ENCODE measurements at regions not wholly inside any gene's neighbourhood (a gene's known extent, or its start where the extent isn't known, plus 50 kb on each side); places are given as distances from the start of the nearest gene placed in this dataset.
"Not testable (repeated sequence)": the region's sequence is repeated elsewhere in the genome, so short reads cannot be mapped to it uniquely, and the experiment has no call there.

DNA sequence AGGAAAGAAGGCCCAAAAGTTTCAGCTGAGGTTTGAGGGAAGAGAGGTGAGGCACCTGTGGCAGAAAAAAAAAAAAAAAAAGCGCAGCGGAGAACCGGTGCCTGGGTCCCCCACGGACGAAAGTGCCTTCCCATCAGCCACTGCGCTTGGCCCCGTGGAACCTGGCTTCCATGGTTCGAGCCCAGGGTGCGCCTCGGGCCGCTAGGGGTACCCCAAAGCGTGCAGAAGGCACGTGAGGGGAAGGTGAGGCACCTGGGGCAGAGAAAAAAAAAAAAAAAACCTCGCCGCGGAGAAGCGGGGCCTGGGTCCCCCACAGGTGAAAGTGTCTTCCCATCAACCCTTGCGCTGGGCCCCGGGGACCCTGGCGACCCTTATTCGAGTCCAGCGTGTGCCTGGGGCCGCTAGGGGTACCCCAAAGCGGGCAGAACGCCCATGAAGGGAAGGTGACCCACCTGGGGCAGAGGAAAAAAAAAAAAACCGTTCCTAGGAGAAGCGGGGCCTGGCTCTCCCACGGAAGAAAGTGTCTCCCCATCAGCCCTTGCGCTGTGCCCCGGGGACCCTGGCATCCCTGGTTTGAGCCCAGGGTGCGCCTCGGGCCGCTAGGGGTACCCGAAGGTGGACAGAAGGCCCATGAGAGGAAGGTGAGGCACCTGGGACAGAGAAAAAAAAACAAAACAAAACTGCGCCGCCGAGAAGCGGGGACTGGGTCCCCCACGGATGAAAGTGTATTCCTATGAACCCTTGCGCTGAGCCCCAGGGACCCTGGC, 228.6 kb downstream of the CCDC74A start:
- DNase-seq: no peak

DNA sequence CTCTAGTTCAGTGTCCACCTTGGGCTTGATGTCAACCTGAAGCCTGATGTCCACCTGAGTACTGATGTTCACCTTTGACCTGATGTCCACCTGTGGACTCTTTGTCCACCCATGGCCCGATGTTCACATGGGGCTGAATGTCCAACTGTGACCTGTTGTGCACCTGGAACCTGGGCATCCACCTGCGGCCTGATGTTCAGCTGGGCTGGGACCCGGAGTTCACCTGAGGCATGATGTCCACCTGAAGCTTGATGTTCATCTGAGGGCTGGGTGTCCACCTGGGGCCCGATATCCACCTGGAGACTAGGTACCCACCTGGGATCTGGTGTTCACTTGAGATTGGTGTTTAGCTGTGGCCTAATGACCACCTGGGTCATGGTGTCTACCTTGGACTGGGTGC, 231.3 kb downstream of the CCDC74A start:
- not testable (repeated sequence) for DNase-seq

DNA sequence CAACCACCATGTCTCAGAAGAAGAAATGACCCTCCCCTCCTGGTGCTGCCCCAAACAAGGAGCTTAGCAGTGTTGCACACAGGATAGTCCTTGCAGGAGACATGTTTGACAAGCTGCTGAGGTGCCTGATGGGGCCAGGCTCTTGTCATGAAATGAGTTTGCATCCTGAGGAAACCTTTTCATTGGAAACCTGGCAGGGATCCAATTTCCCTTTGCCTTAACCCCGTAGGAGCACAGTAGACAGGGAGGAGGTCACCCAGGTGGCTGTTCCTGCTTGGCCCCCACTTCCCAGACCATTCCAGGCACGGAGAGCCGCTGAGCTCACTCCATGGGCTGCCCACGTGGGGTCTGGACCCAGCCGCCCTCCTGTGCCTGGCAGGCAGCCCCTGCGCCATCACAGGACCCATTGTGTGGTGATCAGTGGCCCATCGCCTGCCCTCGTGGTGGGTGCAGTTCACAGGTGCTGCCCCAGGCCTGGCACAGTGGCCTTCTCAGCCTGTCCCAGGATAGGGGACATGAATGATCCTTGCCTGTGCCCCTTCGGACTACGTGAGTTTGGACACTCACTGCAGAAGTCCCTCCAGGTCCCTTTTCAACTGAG, 247.4 kb downstream of the CCDC74A start:
- peak; percentile 18 for DNase-seq

DNA sequence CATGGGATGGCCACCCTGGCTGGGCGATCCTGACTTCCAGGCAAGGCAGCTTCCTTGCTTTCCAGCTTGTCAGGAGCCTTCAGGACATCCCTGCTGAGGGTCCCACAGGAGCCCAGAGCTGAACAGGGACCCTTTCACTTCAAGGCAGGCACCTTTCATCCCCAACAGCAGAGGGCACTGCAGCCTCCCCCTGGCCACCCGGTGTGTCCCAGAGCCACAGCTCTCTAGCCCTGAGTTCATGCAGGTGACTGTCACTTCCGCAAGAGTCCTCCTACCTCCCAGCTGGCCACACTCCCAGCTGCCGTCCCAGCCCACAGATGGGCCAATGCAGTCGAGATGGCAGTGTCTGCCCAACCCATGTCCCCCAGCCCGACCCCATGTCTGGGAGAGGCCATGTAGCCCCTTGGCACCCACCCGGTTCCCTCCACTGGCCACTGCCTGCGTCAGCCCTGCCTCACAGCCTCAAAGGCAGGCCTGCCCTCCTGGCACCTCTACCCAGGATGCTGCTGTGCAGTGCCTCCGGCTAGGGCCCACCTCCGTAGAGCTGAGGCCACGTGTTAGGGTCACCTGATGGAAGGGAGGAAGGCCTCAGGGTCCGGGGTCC, 248.3 kb downstream of the CCDC74A start:
- DNase-seq: not testable (repeated sequence)

DNA sequence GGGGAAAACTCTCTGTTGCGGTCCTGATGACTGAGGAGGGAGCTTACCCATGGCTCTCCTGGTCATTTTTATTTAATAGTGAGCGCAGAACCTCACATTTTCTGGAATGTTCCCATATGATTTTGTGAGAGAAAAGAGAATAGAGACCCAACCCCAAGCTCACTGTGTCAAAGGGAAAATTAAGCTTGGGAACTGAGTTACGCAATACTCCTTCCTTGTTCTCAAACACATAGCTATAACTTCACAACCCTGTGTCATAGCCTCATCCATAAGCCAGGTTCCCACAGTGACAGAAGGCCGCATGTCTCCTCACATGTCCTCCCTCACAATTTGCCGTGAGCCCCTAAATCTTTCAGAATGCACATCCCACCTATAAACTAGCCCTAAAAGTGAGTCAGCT, 252.8 kb downstream of the CCDC74A start:
- not testable (repeated sequence) for DNase-seq

DNA sequence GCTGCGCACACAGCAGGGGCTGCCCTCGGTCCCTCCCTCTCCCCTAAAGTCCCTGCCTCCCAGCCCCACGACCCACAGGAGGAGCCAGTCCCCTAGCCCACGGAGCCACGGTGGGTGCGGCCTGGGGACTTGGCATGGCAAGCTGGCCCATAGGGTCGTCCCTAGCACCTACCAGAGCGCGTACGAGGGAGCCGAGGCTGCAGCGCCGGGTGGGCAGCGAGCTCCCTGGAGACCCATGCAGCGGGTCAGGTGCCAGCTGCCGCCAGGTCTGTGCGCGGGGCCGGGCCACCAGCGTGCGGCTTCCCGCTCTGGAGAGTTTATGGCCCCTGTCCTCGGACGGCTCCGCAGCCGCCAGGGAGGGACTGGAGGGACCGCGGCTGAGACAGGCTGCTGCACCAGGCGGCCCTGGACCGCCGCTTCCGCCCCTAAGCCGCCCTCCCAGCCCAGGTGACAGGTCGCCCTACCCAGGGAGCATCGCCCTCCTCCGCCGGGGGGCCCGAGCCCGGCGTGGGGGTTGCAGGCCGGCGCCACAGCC, 273.6 kb downstream of the CCDC74A start:
- DNase-seq: no peak

DNA sequence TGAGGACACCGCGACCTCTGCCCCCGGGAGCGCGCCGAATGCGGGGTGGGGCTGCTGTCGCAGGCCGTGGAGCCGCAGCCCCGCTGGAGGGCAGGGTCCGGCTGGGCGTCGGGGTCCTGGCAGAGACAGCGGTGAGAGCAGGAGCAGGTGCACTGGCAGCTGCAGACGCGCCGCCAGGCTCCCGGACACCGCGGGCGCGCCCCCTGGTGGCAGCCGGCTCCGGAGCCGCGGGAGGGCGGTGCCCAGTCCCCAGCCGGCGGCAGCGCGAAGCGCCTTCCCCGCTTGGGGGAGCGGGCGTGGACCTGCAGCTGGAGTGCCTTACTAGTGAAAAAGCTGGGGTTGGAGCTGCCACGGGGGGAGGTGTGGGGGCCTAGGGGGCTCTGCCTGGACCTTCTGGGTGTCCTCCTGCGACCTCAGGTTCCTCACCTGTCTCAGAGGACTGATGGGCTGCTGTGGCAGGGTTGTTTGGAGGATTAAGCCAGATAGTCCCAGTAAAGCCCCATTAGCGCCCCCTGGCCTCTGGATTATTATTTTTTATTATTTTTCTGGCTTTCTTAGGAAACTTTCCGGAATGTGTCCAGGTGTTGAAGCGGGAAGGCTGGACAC, 274.2 kb downstream of the CCDC74A start:
- DNase-seq: peak; percentile 76

DNA sequence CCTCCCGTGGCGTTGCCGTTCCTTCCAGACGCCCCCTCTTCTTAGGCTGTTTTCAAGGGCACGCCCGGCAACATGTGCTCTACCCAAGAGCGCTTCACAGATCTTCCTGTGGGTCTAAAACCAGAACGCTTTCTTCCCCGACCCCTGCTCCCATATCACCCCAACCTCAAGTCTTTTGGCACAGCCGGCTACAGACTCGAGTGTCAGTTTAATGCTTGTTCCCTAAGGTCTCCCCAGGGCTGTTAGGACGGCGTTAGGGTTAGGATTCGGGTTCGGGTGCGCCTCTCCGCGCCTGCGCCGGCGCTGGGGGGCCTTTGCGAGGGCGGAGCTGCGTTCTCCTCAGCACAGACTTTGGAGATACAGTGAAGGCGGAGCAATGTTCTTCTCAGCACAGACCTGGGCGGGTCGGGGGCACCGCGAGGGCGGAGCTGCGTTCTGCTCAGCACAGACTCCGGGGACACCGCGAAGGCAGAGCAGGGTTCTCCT, 274.7 kb downstream of the CCDC74A start:
- DNase-seq: peak; percentile 67

DNA sequence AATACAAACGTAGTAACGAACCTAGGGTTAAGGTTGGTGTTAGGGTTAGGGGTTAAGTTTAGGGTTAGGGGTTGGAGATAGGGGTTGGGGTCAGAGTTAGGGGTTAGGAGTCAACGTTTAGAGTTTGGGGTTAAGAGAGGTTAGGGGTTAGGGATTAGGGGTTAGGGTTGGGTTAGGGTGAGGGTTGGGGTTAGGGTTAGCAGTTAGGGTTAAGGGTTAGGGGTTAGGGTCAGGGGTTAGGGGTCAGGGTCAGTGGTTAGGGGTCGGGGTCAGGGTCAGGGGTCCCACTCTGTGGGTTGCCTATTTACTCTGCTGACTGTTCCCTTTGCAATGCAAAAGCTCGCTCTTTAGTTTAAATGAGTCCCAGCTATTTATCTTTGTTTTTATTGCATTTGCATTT, 275.5 kb downstream of the CCDC74A start:
- not testable (repeated sequence) for DNase-seq

DNA sequence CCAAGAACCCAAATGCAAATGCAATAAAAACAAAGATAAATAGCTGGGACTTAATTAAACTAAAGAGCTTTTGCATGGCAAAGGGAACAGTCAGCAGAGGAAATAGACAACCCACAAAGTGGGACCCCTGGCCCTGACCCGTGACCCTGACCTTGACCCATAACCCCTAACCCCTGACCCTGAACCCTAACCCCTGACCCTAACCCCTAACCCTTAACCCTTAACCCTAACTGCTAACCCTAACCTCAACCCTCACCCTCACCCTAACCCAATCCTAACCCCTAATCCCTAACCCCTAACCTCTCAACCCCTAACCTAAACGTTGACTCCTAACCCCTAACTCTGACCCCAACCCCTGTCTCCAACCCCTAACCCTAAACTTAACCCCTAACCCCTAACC, 284.9 kb downstream of the CCDC74A start:
- DNase-seq: not testable (repeated sequence)

DNA sequence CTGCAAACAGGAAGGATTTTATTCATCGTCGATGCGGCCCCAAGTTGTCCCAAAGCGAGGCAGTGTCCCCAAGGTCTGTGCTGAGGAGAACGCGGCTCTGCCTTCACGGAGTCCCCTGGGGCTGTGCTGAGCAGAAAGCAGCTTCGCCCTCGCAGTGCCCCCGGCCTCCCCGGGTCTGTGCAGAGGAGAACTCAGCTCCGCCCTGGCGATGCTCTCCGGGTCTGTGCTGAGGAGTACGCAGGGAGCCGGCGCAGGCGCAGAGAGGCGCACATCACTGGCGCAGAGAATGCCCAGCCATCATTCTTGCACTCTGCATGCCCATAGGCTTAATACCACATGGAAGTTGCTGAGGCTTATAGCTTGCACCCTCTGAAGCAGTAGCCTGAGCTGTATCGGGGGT, 285.7 kb downstream of the CCDC74A start:
- not testable (repeated sequence) for DNase-seq

DNA sequence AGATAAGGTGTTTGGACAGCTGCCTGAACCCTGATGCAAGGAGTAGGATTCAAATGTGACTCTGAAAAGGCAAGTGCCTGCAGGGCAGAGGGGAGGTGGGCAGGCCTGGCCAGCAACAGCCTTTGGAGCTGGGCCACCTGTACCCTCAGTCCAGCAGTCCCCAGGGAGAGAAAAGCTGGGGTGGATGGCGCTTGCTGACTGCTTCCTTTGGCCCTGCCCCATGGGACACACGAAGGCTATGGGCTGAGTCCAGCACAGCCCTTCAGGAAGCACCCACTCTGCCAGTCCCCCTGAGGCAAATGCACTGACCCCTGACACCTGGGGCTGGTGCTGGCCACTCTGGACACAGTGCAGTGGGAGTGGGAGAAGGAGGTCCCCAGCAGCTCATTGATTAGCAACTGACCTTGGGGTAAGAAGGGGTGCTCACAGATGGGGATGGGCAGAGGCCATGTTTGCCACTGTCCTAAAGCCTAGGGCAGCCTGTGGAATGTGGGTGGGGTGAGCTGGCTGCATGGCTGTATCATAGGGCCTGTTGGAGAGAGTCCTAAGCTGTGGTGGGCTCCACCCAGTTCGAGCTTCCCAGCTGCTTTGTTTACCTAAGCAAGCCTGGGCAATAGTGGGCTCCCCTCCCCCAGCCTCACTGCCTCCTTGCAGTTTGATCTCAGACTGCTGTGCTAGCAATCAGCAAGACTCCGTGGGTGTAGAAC, 290.7 kb downstream of the CCDC74A start:
- DNase-seq: not testable (repeated sequence)

DNA sequence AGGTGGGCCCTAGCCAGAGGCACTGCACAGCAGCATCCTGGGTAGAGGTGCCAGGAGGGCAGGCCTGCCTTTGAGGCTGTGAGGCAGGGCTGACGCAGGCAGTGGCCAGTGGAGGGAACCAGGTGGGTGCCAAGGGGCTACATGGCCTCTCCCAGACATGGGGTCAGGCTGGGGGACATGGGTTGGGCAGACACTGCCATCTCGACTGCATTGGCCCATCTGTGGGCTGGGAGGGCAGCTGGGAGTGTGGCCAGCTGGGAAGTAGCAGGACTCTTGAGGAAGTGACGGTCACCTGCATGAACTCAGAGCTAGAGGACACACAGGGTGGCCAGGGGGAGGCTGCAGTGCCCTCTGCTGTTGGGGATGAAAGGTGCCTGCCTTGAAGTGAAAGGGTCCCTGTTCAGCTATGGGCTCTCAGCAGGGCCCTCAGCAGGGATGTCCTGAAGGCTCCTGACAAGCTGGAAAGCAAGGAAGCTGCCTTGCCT, 294.6 kb downstream of the CCDC74A start:
- peak; percentile 15 for DNase-seq

DNA sequence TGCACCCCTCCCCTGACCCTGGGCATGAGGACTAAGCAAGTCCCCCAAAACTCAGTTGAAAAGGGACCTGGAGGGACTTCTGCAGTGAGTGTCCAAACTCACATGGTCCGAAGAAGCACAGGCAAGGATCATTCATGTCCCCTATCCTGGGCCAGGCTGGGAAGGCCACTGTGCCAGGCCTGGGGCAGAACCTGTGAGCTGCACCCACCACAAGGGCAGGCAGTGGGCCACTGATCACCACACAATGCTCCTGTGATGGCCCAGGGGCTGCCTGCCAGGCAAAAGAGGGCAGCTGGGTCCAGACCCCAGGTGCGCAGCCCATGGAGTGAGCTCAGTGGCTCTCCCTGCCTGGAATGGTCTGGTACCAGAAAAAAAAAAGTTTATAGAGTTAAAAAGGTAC, 295.4 kb downstream of the CCDC74A start:
- DNase-seq: not testable (repeated sequence)

DNA sequence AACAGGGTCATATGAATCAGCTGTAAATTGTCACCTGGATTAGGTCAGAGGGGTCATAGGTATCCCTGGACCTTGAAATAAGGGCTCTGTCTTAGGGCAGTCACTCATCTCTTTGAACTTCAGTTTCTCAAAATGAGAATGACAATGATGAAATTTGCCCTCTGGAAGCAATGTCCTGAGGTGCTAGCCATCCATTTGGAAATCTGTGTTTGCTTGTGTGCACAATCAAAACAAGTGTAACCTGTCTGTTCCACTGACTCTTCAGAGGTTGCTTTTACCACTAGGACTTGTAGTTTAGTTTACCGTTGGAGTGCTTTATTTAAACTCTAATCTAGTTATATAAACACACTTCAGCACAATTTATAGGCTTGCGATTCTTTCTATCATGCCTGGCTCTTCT, 297.3 kb downstream of the CCDC74A start:
- DNase-seq: not testable (repeated sequence)

DNA sequence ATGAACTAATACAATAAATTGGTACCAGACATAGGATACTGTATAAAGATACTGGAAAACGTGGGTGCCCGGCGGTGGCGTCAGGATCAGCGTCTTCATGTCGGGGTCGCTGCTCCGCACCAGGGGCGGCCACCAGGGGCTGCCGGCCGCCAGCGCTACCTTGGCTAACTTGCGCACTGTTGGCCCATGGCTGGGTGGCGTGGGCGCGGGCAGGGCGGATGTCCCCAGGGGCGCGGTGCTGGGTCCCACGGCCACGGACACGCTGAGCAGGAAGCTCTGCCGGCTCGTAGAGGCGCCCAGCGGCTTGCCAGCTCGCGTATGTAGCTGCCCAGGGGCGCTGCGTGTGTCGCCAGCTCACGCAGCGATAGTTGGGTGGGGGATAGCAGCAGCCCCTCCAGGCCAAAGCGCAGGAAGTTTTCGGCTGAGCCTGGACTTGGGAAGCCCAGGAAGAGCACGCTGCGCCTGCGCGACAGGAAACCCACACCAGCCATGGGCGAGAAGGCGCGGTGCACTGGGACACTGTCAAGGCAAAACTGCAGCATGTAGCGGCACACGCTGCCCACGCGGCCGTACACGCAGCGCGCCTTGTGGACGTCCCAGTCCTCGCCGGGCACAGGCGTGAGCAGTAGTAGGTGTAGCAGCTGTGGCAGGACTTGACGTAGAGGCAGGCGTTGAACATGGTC, 299.9 kb downstream of the CCDC74A start:
- DNase-seq: no peak

DNA sequence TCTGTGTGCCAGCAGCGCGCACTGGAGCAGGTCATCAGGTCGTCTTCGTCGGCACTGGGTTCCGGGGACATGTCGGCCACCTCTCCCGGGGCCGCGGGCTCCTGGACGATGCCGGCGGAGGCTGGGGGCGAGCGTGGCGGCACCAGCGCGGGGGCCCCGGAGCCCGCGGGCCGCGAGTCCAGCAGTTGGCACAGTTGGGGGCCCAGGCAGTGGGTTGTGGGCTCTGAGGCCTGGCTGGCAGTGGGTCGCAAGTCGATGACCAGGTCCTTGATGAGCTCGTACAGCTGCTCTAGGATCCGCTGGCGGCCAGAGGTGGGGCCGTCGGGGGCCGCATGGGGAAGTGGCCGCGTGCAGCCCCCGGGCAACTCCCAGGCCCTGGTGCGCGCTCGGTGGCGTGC, 300.5 kb downstream of the CCDC74A start:
- no peak for DNase-seq

DNA sequence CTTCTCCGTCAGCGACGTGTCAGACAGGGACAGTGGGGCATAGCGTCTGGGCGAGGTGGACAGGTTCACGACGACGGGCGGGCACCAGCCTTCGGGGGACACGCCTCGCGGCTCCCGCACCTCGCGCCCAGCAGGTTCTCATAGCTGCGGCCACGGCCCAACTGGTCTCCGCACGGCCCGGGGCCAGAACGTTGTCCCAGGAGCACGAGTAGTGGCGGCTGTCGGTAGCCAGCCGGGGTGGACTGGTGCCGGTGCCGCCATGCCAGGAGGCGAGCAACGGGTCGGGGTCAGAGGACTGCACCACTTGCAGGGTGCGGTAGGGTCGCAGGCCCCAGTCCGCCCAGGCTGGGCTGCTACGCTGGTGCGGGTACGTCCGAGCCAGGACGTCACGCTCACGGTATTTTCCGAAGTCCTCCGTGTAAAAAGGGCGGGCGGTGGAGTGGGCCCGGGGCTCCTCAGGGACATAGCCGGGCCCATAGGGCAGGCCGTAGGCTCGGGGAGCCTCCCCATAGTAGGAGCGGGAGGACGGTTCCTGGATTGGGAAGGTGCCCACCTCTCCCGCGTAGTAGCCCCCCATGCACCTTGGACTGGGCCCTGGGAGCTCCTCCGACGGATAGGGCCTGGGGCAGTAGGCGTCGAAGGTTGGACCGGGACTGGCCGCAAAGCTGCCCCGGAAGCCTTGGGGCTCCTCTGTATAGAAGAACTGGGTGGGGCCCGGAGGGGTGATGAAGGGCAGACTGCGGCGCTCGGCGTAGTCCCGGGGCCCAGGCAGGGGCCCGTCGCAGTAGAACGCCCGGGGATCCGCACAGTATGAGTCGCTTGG, 301.2 kb downstream of the CCDC74A start:
- DNase-seq: not testable (repeated sequence)

DNA sequence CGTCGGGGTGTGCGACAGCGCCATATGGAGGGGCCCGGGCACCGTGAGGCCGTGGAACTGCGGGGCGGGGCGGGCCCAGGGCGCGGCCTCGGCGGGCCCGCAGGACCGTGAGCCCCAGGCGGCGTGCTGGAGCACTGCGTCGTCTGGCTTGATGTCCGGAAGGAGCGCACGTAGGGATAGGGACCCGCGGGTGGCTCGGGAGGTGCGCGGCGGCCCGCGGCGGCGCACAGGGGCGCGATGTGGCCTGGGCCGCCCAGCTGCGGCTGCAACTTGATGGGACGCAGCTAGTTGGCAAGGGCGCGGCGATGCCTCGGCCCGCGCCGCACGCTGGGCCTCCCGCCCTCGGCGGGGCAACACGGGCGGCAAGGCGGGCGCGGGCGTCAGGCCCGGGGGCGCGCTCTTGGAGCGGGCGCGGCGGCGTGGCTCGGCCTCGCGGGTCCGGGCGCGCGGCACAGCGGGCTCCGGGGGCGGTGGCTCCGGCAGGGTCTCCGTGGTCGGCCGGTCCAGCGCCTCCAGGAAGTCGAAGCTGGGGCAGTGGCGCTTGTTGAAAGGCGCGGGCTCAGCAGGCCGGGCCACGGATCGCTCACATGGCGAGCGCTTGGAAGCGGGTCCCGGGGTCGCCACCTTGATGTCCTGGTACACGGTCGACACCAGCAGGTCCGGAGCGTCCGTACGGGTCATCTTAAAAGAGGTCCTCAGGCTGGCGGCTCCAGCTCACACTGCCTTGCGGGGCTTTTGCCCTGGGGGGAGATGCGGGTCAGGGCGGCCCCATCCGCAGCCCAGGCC, 302.0 kb downstream of the CCDC74A start:
- not testable (repeated sequence) for DNase-seq

Data from NCI-H146 (cell line).